ENCODE measurements at regions not wholly inside any gene's neighbourhood (a gene's known extent, or its start where the extent isn't known, plus 50 kb on each side); places are given as distances from the start of the nearest gene placed in this dataset.

- no peaks in the 10 kb centered on the region for H3K4me1 ChIP-seq (ENCODE audit: insufficient read depth, low read length)
- H3K27me3 ChIP-seq (ENCODE audit: insufficient read depth, low read length): no peaks in the 10 kb centered on the region
- H3K9ac ChIP-seq (ENCODE audit: low read depth, low read length): no peak overlapping the region
- H3K4me3 ChIP-seq (ENCODE audit: low read length): no peak overlapping the region
- no peaks in the 10 kb centered on the region for H3K36me3 ChIP-seq (ENCODE audit: insufficient read depth, low read depth, low read length)
- H3K27ac ChIP-seq (ENCODE audit: low read length): no peak overlapping the region
- no peaks in the 10 kb centered on the region for H3K9me3 ChIP-seq (ENCODE audit: insufficient read depth, low read depth, low read length)
These were observed 63.5 kb downstream of the ENC1 start for GRCh38 chr5:74576941-74577456.

DNA sequence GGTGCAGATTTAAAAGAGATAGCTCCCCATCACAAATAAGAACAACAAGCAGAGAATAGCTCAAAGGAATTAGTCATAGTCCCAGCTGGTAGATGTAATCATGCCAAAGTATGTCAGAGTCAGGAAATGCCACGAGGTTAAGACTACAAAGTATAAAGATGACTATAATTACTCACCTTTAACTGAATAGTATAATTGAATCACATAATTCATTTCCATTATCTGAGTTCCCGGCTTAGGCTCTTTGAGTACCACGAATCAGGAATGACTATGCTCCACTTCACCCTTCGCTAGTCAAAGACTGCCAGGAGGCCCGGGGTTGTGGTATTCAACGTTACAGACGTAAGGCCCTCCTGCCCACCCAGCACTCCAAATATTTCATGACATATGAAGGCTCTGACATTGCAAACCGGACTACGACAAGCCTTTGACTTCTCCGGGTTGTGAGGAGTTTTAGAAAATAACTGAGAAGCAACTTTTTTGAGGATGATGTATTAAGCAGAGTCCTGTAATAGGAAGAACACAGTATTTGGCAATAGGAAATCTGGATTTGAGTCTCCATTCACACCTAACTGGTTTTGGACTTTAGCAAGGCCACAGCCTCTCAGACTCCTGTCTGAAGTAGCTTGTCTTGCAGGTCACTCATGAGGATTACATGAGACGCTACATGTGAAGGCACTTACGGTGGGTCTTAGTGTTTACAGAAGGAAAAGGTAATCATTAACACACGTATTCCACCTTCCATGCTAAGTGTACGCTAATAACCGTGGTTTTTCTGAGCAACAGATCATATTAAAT is 64.6 kb downstream of the ENC1 start:
- H3K4me1 ChIP-seq (ENCODE audit: insufficient read depth, low read length): no peaks in the 10 kb centered on the region
- no peaks in the 10 kb centered on the region for H3K9me3 ChIP-seq (ENCODE audit: insufficient read depth, low read depth, low read length)
- H3K9ac ChIP-seq (ENCODE audit: low read depth, low read length): no peak overlapping the region
- no peak overlapping the region for H3K4me3 ChIP-seq (ENCODE audit: low read length)
- no peak overlapping the region for H3K27ac ChIP-seq (ENCODE audit: low read length)
- no peaks in the 10 kb centered on the region for H3K36me3 ChIP-seq (ENCODE audit: insufficient read depth, low read depth, low read length)
- no peaks in the 10 kb centered on the region for H3K27me3 ChIP-seq (ENCODE audit: insufficient read depth, low read length)

GRCh38 chr5:74570250-74570649 is 70.3 kb downstream of the ENC1 start:
- H3K27ac ChIP-seq (ENCODE audit: low read length): no peak overlapping the region
- no peak overlapping the region for H3K4me3 ChIP-seq (ENCODE audit: low read length)
- H3K27me3 ChIP-seq (ENCODE audit: insufficient read depth, low read length): no peaks in the 10 kb centered on the region
- no peaks in the 10 kb centered on the region for H3K36me3 ChIP-seq (ENCODE audit: insufficient read depth, low read depth, low read length)
- H3K4me1 ChIP-seq (ENCODE audit: insufficient read depth, low read length): no peaks in the 10 kb centered on the region
- no peak overlapping the region for H3K9ac ChIP-seq (ENCODE audit: low read depth, low read length)
- H3K9me3 ChIP-seq (ENCODE audit: insufficient read depth, low read depth, low read length): 0 out of 2 replicates have a peak, but pooled peaks cover 8% of the 10 kb centered on the region

GRCh38 chr5:74567411-74567995 is 73.0 kb downstream of the ENC1 start:
- Histone ChIP-seq H3K4me3 (ENCODE audit: low read length) (no peak overlapping the region), H3K27ac (ENCODE audit: low read length) (no peak overlapping the region)

DNA sequence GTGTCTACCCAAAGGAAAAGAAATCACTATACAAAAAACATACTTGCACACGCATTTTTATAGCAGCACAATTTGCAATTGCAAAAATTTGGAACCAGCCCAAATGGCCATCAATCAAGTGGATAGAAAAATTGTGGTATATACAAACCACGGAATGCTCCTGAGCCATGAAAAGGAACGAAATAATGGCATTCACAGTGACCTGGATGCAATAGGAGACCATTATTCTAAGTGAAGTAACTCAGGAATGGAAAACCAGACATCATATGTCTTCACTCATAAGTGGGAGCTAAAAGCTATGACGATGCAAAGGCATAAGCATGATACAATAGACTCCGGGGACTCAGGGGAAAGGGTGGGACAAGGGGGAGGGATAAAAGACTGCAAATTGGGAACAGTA is 78.4 kb downstream of the ENC1 start:
- H3K27me3 ChIP-seq (ENCODE audit: insufficient read depth, low read length): no peaks in the 10 kb centered on the region
- no peaks in the 10 kb centered on the region for H3K9me3 ChIP-seq (ENCODE audit: insufficient read depth, low read depth, low read length)
- no peak overlapping the region for H3K4me3 ChIP-seq (ENCODE audit: low read length)
- H3K27ac ChIP-seq (ENCODE audit: low read length): no peak overlapping the region
- no peaks in the 10 kb centered on the region for H3K4me1 ChIP-seq (ENCODE audit: insufficient read depth, low read length)
- H3K36me3 ChIP-seq (ENCODE audit: insufficient read depth, low read depth, low read length): no peaks in the 10 kb centered on the region
- no peak overlapping the region for H3K9ac ChIP-seq (ENCODE audit: low read depth, low read length)

More at GRCh38 chr5:74567411-74567995, 73.0 kb downstream of the ENC1 start:
- H3K9me3 ChIP-seq (ENCODE audit: insufficient read depth, low read depth, low read length): 0 out of 2 replicates have a peak, but pooled peaks cover 8% of the 10 kb centered on the region
- H3K27me3 ChIP-seq (ENCODE audit: insufficient read depth, low read length): no peaks in the 10 kb centered on the region
- H3K4me1 ChIP-seq (ENCODE audit: insufficient read depth, low read length): no peaks in the 10 kb centered on the region
- H3K36me3 ChIP-seq (ENCODE audit: insufficient read depth, low read depth, low read length): no peaks in the 10 kb centered on the region
- H3K9ac ChIP-seq (ENCODE audit: low read depth, low read length): no peak overlapping the region

- H3K27ac ChIP-seq (ENCODE audit: low read length): no peak overlapping the region
- no peak overlapping the region for H3K4me3 ChIP-seq (ENCODE audit: low read length)
- no peak overlapping the region for H3K9ac ChIP-seq (ENCODE audit: low read depth, low read length)
- H3K36me3 ChIP-seq (ENCODE audit: insufficient read depth, low read depth, low read length): no peaks in the 10 kb centered on the region
- no peaks in the 10 kb centered on the region for H3K27me3 ChIP-seq (ENCODE audit: insufficient read depth, low read length)
- H3K9me3 ChIP-seq (ENCODE audit: insufficient read depth, low read depth, low read length): no peaks in the 10 kb centered on the region
- H3K4me1 ChIP-seq (ENCODE audit: insufficient read depth, low read length): peaks cover 9% of the 10 kb centered on the region
These were observed 80.3 kb downstream of the ENC1 start for GRCh38 chr5:74560245-74560644.

DNA sequence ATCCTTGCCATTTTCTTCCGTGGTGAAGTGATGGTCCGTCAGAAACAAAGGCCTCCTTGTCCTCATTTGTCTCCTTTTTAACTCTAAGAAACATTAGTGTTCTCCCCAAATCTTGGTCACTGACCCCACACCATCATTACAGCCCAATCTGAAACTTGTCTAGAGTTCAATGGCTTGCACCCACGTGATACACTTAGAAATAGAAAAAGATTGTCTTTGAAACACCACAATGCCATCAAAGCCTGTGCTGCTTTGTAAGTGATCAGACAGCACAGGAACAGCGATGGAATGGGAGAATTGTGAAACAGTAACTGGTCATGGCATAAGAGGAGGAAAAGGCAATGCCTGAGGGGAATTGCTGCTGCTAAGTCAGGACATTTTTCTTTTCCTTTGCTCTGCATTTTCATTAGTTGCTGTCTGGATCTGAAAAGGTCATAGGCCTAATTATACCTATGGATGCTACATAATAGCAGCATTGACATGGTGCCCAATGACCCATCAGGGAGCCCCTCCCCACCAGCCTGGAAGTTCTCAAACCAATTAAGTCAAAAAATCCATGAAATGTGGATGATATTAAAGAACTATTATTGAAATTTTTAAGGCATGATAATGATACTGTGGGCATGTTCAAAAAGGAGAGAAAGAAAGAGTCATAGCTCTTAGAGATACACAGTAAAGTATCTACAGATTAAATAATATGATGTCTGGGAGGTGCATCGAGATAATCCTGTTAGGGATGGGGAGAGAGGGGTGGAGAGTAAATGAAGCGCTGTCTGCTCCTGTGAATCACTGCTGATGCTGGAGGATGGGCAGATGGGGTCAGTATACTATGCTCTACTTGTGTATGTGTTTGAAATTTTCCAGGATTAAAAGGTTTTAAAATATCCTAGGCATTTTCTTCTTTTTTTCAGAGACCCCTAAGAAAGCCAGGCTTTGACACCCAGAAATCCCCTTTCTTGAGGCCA is 83.6 kb downstream of the ENC1 start:
- Histone ChIP-seq H3K36me3 (ENCODE audit: insufficient read depth, low read depth, low read length) (no peaks in the 10 kb centered on the region), H3K4me3 (ENCODE audit: low read length) (no peak overlapping the region), H3K9me3 (ENCODE audit: insufficient read depth, low read depth, low read length) (no peaks in the 10 kb centered on the region), H3K27me3 (ENCODE audit: insufficient read depth, low read length) (no peaks in the 10 kb centered on the region), H3K4me1 (ENCODE audit: insufficient read depth, low read length) (peaks cover 9% of the 10 kb centered on the region), H3K9ac (ENCODE audit: low read depth, low read length) (no peak overlapping the region), H3K27ac (ENCODE audit: low read length) (no peak overlapping the region)

GRCh38 chr5:74556006-74556405 is 84.5 kb downstream of the ENC1 start:
- no peak overlapping the region for H3K9ac ChIP-seq (ENCODE audit: low read depth, low read length)

DNA sequence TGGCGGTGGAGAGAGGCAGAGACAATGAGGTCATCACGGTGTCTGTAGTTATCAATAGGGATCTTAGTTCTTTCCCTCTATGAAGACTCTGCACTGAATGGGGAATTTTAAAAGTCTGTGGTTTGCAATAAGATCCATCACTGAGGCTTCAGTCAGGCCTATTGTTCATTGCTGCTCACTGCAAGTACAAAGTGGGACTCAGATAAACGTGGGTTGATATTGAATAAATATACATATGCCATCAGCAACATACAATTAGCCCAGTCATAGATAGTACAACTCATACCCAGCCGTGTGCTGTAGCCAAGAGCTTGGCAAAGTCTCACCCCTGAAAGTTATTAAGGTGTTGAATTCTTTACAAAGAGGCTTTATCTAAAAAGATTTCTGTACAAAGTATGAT is 88.4 kb downstream of the ENC1 start:
- Histone ChIP-seq H3K27me3 (ENCODE audit: insufficient read depth, low read length) (peaks cover 4% of the 10 kb centered on the region; the same call in 1 of the 2 replicates), H3K4me1 (ENCODE audit: insufficient read depth, low read length) (peaks cover 24% of the 10 kb centered on the region), H3K4me3 (ENCODE audit: low read length) (no peak overlapping the region), H3K27ac (ENCODE audit: low read length) (no peak overlapping the region), H3K9me3 (ENCODE audit: insufficient read depth, low read depth, low read length) (no peaks in the 10 kb centered on the region), H3K36me3 (ENCODE audit: insufficient read depth, low read depth, low read length) (no peaks in the 10 kb centered on the region), H3K9ac (ENCODE audit: low read depth, low read length) (no peak overlapping the region)

More at GRCh38 chr5:74556006-74556405, 84.5 kb downstream of the ENC1 start:
- H3K27me3 ChIP-seq (ENCODE audit: insufficient read depth, low read length): no peaks in the 10 kb centered on the region
- H3K4me3 ChIP-seq (ENCODE audit: low read length): no peak overlapping the region
- no peak overlapping the region for H3K27ac ChIP-seq (ENCODE audit: low read length)
- H3K36me3 ChIP-seq (ENCODE audit: insufficient read depth, low read depth, low read length): no peaks in the 10 kb centered on the region
- no peaks in the 10 kb centered on the region for H3K9me3 ChIP-seq (ENCODE audit: insufficient read depth, low read depth, low read length)
- peaks cover 9% of the 10 kb centered on the region for H3K4me1 ChIP-seq (ENCODE audit: insufficient read depth, low read length)

DNA sequence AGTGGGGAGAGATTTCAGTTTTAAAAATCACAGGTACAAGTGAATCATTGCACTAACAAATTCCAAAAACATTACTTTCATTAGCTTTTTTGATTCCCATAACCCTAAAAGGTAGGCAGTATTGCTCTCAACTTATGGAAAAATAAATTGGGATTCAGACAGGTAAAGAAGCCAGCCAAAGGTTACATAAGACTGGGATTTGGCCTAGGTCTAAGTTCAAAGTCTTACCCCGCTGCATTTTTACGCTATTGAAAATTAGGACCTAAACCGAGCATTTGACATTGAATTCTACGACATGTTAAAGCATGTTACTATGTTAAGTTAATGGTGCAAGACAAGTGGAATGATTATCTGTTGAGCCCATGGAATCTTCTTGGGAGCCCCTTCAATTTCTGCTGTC is 89.6 kb downstream of the ENC1 start:
- Histone ChIP-seq H3K4me1 (ENCODE audit: insufficient read depth, low read length) (peaks cover 19% of the 10 kb centered on the region; the same call in 1 of the 2 replicates), H3K27me3 (ENCODE audit: insufficient read depth, low read length) (peaks cover 10% of the 10 kb centered on the region; the same call in 1 of the 2 replicates), H3K36me3 (ENCODE audit: insufficient read depth, low read depth, low read length) (no peaks in the 10 kb centered on the region), H3K4me3 (ENCODE audit: low read length) (no peak overlapping the region), H3K27ac (ENCODE audit: low read length) (no peak overlapping the region), H3K9ac (ENCODE audit: low read depth, low read length) (no peak overlapping the region), H3K9me3 (ENCODE audit: insufficient read depth, low read depth, low read length) (no peaks in the 10 kb centered on the region)

- Histone ChIP-seq H3K27ac (ENCODE audit: low read length) (no peak overlapping the region), H3K4me3 (ENCODE audit: low read length) (no peak overlapping the region), H3K9me3 (ENCODE audit: insufficient read depth, low read depth, low read length) (no peaks in the 10 kb centered on the region), H3K36me3 (ENCODE audit: insufficient read depth, low read depth, low read length) (no peaks in the 10 kb centered on the region), H3K4me1 (ENCODE audit: insufficient read depth, low read length) (peaks cover 20% of the 10 kb centered on the region; the same call in 1 of the 2 replicates), H3K9ac (ENCODE audit: low read depth, low read length) (no peak overlapping the region), H3K27me3 (ENCODE audit: insufficient read depth, low read length) (peaks cover 17% of the 10 kb centered on the region; the same call in 1 of the 2 replicates)
These were observed 91.1 kb downstream of the ENC1 start for GRCh38 chr5:74549384-74549783.
